ENCODE measurements at regions not wholly inside any gene's neighbourhood (a gene's known extent, or its start where the extent isn't known, plus 50 kb on each side); places are given as distances from the start of the nearest gene placed in this dataset.

- WGBS: 57% methylated on average over 3 of the region's 3 CpGs
- TF ChIP-seq POLR2A (IDR thresholded peaks at IDR 0.05): no peak
- TF ChIP-seq CTCF (IDR thresholded peaks at IDR 0.05): no peak
- peak; percentile 87 for TF ChIP-seq POLR2AphosphoS5 (IDR thresholded peaks at IDR 0.05)
Measured at GRCh38 chr12:105928436-105928835, 210.3 kb downstream of the NUAK1 start.

GRCh38 chr12:105929192-105929591 is 209.6 kb downstream of the NUAK1 start:
- Histone ChIP-seq H3K9me3 (no peaks in the 10 kb centered on the region), H3K27ac (peak overlapping the region in 1 of 2 donors; percentile 55), H3K4me3 (no peak overlapping the region), H3K4me1 (replicated peaks) (no peaks in the 10 kb centered on the region), H3K27me3 (replicated peaks; ENCODE audit: insufficient read depth) (no peaks in the 10 kb centered on the region), H3K36me3 (no peaks in the 10 kb centered on the region)
- WGBS: 93% methylated on average over 1 of the region's 1 CpG
- TF ChIP-seq CTCF (IDR thresholded peaks at IDR 0.05): no peak
- no peak for TF ChIP-seq POLR2A (IDR thresholded peaks at IDR 0.05)
- no peak for TF ChIP-seq POLR2AphosphoS5 (IDR thresholded peaks at IDR 0.05)
- no peak for DNase-seq (ENCODE audit: low spot score)
- intact Hi-C loops (cut with DNase I): no loop called here

More at GRCh38 chr12:105928436-105928835, 210.3 kb downstream of the NUAK1 start:
- Histone ChIP-seq H3K4me3 (no peak overlapping the region), H3K27ac (peak overlapping the region in 1 of 2 donors; percentile 55), H3K9me3 (no peaks in the 10 kb centered on the region), H3K4me1 (replicated peaks) (no peaks in the 10 kb centered on the region), H3K27me3 (replicated peaks; ENCODE audit: insufficient read depth) (no peaks in the 10 kb centered on the region), H3K36me3 (no peaks in the 10 kb centered on the region)
- peak; percentile 88 for DNase-seq (ENCODE audit: low spot score)
- intact Hi-C loops (cut with DNase I): no loop called here

GRCh38 chr12:105930557-105931503 is 207.9 kb downstream of the NUAK1 start:
- 89% methylated on average over 10 of the region's 10 CpGs for WGBS
- Histone ChIP-seq H3K4me3 (no peak overlapping the region), H3K9me3 (no peaks in the 10 kb centered on the region), H3K27ac (no peak overlapping the region), H3K27me3 (replicated peaks; ENCODE audit: insufficient read depth) (no peaks in the 10 kb centered on the region), H3K36me3 (no peaks in the 10 kb centered on the region), H3K4me1 (replicated peaks) (no peaks in the 10 kb centered on the region)
- intact Hi-C loops (cut with DNase I): no loop called here
- TF ChIP-seq CTCF (IDR thresholded peaks at IDR 0.05) (no peak), POLR2AphosphoS5 (IDR thresholded peaks at IDR 0.05) (no peak), POLR2A (IDR thresholded peaks at IDR 0.05) (no peak)
- DNase-seq (ENCODE audit: low spot score): no peak

GRCh38 chr12:105931762-105932570 is 206.8 kb downstream of the NUAK1 start:
- TF ChIP-seq CTCF (IDR thresholded peaks at IDR 0.05) (no peak), POLR2AphosphoS5 (IDR thresholded peaks at IDR 0.05) (peak; percentile 45), POLR2A (IDR thresholded peaks at IDR 0.05) (no peak)
- Histone ChIP-seq H3K27me3 (replicated peaks; ENCODE audit: insufficient read depth) (no peaks in the 10 kb centered on the region), H3K4me3 (no peak overlapping the region), H3K27ac (peak overlapping the region in 1 of 2 donors; percentile 35), H3K36me3 (no peaks in the 10 kb centered on the region), H3K9me3 (no peaks in the 10 kb centered on the region), H3K4me1 (replicated peaks) (no peaks in the 10 kb centered on the region)
- WGBS: 44% methylated on average over 15 of the region's 15 CpGs
- intact Hi-C loops (cut with DNase I): no loop called here
- DNase-seq (ENCODE audit: low spot score): peak; percentile 57
